ENCODE measurements at regions not wholly inside any gene's neighbourhood (a gene's known extent, or its start where the extent isn't known, plus 50 kb on each side); places are given as distances from the start of the nearest gene placed in this dataset.

DNA sequence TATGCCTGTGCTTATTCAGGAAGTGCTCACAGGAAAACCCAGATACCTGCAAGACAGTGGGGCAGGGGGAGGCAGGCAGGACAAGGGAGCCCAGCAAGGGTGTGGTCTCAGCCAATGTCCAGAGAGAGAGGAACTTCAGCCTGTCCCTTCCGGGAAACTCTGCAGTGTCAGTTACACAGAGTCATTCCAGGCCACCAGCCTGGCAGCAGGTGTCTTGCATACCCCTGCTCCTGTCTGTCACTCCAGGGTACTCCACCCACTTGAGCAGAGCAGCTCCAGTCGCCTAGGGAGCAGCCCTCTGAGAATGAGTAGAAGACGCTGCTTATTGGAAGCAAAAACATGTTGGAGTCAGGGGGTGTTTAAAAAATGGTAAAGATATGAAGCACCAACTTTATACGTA, 431.2 kb upstream of the RGMA start:
- no peak for TF ChIP-seq RAD21 (IDR thresholded peaks at IDR 0.05; ENCODE audit: low read length)
- TF ChIP-seq, protein P1, sequence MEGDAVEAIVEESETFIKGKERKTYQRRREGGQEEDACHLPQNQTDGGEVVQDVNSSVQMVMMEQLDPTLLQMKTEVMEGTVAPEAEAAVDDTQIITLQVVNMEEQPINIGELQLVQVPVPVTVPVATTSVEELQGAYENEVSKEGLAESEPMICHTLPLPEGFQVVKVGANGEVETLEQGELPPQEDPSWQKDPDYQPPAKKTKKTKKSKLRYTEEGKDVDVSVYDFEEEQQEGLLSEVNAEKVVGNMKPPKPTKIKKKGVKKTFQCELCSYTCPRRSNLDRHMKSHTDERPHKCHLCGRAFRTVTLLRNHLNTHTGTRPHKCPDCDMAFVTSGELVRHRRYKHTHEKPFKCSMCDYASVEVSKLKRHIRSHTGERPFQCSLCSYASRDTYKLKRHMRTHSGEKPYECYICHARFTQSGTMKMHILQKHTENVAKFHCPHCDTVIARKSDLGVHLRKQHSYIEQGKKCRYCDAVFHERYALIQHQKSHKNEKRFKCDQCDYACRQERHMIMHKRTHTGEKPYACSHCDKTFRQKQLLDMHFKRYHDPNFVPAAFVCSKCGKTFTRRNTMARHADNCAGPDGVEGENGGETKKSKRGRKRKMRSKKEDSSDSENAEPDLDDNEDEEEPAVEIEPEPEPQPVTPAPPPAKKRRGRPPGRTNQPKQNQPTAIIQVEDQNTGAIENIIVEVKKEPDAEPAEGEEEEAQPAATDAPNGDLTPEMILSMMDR (IDR thresholded peaks at IDR 0.05): no peak
- TF ChIP-seq POLR2AphosphoS5 (IDR thresholded peaks at IDR 0.05; ENCODE audit: low read depth, low read length): no peak
- TF ChIP-seq, protein P2, sequence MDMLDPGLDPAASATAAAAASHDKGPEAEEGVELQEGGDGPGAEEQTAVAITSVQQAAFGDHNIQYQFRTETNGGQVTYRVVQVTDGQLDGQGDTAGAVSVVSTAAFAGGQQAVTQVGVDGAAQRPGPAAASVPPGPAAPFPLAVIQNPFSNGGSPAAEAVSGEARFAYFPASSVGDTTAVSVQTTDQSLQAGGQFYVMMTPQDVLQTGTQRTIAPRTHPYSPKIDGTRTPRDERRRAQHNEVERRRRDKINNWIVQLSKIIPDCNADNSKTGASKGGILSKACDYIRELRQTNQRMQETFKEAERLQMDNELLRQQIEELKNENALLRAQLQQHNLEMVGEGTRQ (IDR thresholded peaks at IDR 0.05; ENCODE audit: borderline replicate concordance, low read depth, low read length): no peak
- TF ChIP-seq, protein P3, sequence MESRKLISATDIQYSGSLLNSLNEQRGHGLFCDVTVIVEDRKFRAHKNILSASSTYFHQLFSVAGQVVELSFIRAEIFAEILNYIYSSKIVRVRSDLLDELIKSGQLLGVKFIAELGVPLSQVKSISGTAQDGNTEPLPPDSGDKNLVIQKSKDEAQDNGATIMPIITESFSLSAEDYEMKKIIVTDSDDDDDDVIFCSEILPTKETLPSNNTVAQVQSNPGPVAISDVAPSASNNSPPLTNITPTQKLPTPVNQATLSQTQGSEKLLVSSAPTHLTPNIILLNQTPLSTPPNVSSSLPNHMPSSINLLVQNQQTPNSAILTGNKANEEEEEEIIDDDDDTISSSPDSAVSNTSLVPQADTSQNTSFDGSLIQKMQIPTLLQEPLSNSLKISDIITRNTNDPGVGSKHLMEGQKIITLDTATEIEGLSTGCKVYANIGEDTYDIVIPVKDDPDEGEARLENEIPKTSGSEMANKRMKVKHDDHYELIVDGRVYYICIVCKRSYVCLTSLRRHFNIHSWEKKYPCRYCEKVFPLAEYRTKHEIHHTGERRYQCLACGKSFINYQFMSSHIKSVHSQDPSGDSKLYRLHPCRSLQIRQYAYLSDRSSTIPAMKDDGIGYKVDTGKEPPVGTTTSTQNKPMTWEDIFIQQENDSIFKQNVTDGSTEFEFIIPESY (IDR thresholded peaks at IDR 0.05; ENCODE audit: borderline replicate concordance, low read depth): no peak
- TF ChIP-seq TAF1 (IDR thresholded peaks at IDR 0.05; ENCODE audit: borderline replicate concordance, low read depth, low read length): no peak
- TF ChIP-seq CHD2 (IDR thresholded peaks at IDR 0.05; ENCODE audit: low read length, partially characterized antibody): no peak
- TF ChIP-seq EP300 (IDR thresholded peaks at IDR 0.05; ENCODE audit: borderline replicate concordance in 1 of 2, low read depth in 1 of 2, low read length in 1 of 2): no peak
- no peak for TF ChIP-seq JUND (IDR thresholded peaks at IDR 0.05)

Data from SK-N-SH (cell line).